ENCODE measurements at regions not wholly inside any gene's neighbourhood (a gene's known extent, or its start where the extent isn't known, plus 50 kb on each side); places are given as distances from the start of the nearest gene placed in this dataset.

DNA sequence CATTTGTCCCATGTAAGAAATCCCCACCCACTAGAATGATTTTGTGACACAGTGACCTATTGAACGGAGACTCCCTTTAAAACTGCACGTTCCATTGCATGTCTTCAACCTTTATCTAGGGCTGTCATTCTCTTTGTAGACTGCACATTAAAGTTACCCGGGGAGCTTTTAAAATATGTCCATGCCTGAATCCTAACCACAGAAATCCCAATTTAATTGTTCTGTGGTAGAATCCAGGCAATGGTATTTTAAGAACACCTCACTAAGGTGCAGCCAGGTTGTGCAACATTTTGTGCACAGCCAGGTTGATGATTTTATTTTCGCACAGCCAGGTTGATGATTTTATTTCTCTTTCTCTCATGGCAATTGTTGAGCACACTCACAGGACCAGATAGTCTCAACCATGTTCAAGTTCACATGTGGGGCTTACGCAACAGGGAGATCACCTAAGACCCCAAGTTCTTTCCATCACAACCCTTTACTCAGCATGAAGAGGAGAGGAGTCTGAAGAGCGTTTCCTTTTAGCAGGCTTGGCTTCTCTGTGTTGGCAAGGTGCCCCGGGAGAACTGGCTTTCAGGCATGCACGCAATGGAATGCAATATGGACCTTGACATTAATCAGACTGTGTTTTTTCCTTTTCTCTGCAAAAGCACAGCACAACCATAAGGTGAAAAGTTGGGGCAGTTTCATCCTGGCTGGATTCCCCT lies 467.3 kb upstream of the ETAA1 start:
- DNase-seq, result no peak
- no peak overlapping the region for H3K4me3 ChIP-seq
- no peak for TF ChIP-seq POLR2A (IDR thresholded peaks at IDR 0.05)
- TF ChIP-seq, protein P1, sequence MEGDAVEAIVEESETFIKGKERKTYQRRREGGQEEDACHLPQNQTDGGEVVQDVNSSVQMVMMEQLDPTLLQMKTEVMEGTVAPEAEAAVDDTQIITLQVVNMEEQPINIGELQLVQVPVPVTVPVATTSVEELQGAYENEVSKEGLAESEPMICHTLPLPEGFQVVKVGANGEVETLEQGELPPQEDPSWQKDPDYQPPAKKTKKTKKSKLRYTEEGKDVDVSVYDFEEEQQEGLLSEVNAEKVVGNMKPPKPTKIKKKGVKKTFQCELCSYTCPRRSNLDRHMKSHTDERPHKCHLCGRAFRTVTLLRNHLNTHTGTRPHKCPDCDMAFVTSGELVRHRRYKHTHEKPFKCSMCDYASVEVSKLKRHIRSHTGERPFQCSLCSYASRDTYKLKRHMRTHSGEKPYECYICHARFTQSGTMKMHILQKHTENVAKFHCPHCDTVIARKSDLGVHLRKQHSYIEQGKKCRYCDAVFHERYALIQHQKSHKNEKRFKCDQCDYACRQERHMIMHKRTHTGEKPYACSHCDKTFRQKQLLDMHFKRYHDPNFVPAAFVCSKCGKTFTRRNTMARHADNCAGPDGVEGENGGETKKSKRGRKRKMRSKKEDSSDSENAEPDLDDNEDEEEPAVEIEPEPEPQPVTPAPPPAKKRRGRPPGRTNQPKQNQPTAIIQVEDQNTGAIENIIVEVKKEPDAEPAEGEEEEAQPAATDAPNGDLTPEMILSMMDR (IDR thresholded peaks at IDR 0.05 in 4 of 5, conservative IDR thresholded peaks at IDR 0.05 in 1 of 5), result no peak
- H3K36me3 ChIP-seq, result no peaks in the 10 kb centered on the region
- no peaks in the 10 kb centered on the region for H3K9me3 ChIP-seq
- H3K27ac ChIP-seq, result no peak overlapping the region
- no peaks in the 10 kb centered on the region for H3K27me3 ChIP-seq
- intact Hi-C loops (cut with DNase I; ENCODE audit: low total_unique reads), result no loop called here
- no peak for ATAC-seq
- in situ Hi-C loops (cut with MboI; ENCODE audit: low sequenced_read_pairs in 4 of 4), result no loop called here
- H3K4me1 ChIP-seq, result no peaks in the 10 kb centered on the region

DNA sequence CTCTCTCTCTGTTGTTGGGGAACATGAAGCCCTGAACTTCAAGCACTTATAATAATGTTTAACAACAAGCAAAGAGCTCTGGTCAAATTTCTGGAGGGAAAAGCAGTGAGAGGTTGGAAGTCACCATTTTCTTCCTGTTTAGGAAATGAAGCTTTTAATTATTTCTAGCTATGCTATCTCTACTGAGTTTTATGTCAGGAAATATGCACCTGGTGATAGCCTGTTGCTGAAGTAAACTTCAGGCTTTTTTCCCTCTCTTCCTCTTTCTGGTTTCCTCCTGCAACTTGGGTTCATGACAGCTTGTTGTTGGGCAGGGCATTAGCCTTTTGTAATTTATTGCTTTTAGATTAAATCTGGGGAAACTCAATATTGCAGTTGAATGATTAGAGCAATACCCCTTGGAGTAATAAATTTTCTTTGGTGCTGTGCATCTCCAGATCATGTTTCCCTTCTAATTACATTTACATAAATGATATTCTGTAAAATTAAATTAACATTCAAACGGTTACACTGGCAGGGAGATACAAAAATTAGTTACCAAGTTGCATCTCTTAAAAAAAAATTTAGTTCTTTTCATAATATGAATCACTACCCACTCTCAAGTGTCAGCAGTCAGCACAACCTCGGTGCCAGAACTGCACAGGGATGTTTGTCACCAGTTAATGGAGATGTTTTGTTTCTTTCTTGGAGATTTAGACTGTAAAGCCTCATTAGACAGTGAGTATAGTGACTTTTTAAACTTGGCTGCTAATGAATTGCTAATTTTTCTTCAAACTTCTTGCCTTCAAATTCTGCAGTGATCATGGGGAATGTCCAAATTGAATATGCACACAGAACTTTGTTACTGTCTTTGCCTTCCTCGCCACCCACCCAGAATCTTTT lies 466.6 kb upstream of the ETAA1 start:
- ATAC-seq (no peak), DNase-seq (no peak)
- Histone ChIP-seq H3K27me3 (no peaks in the 10 kb centered on the region), H3K27ac (no peak overlapping the region), H3K4me1 (no peaks in the 10 kb centered on the region), H3K4me3 (no peak overlapping the region), H3K9me3 (no peaks in the 10 kb centered on the region), H3K36me3 (no peaks in the 10 kb centered on the region)
- intact Hi-C loops (cut with DNase I; ENCODE audit: low total_unique reads), result no loop called here
- no peak for TF ChIP-seq POLR2A (IDR thresholded peaks at IDR 0.05)
- TF ChIP-seq, protein P1 (IDR thresholded peaks at IDR 0.05 in 4 of 5, conservative IDR thresholded peaks at IDR 0.05 in 1 of 5), result no peak
- in situ Hi-C loops (cut with MboI; ENCODE audit: low sequenced_read_pairs in 4 of 4), result no loop called here

DNA sequence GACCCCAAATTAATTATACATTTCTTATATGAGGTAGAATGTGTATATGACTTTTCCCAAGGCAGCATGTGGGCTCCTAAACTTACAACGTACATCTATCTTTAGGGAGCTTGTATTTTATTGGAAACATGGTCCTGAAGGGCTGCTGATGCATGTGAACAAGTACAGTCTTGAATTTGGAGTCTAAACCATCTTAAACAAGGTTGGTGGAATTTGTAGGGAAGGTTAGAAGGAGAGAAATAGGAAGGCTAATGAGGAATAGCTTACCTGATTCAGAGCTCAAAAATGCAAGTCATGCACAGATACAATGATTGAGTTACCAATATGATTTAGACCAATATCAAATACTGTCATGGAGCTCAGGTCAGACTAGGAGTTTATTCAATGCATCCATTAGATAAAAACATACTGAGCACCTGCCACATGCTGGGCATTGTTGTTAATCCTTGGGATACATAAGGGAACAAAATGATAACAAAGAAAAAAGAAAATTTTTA lies 458.6 kb upstream of the ETAA1 start:
- Histone ChIP-seq H3K4me3 (no peak overlapping the region), H3K27ac (no peak overlapping the region), H3K27me3 (no peaks in the 10 kb centered on the region), H3K9me3 (no peaks in the 10 kb centered on the region), H3K36me3 (no peaks in the 10 kb centered on the region), H3K4me1 (no peaks in the 10 kb centered on the region)
- intact Hi-C loops (cut with DNase I; ENCODE audit: low total_unique reads), result no loop called here
- TF ChIP-seq POLR2A (IDR thresholded peaks at IDR 0.05), result no peak
- TF ChIP-seq, protein P1 (IDR thresholded peaks at IDR 0.05 in 4 of 5, conservative IDR thresholded peaks at IDR 0.05 in 1 of 5), result no peak
- ATAC-seq (no peak), DNase-seq (no peak)
- in situ Hi-C loops (cut with MboI; ENCODE audit: low sequenced_read_pairs in 4 of 4), result no loop called here

DNA sequence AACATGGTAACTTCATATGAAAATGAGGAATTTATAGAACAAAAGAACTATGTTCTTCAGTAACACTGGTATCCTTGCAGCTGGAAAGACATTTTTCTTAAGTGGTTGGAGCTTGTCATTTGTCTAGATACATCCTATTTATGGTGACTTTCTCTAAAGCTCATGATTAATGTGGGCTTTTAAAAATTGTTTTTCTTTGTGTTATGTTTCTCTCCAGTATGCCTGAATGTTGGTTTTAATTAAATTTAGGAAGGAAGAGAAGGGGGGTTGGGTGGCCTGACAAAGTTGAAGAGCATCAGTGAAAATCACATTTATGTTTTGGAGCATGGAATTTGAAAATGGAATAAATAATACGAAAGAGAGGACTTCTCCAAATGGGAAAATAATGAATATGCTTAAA lies 457.1 kb upstream of the ETAA1 start:
- TF ChIP-seq, protein P1 (IDR thresholded peaks at IDR 0.05 in 4 of 5, conservative IDR thresholded peaks at IDR 0.05 in 1 of 5), result no peak
- TF ChIP-seq POLR2A (IDR thresholded peaks at IDR 0.05), result no peak

More for the DNA sequence above, 457.1 kb upstream of the ETAA1 start:
- Histone ChIP-seq H3K27me3 (no peaks in the 10 kb centered on the region), H3K36me3 (no peaks in the 10 kb centered on the region), H3K4me1 (no peaks in the 10 kb centered on the region), H3K4me3 (no peak overlapping the region), H3K9me3 (no peaks in the 10 kb centered on the region), H3K27ac (no peak overlapping the region)
- no peak for DNase-seq
- intact Hi-C loops (cut with DNase I; ENCODE audit: low total_unique reads), result no loop called here
- in situ Hi-C loops (cut with MboI; ENCODE audit: low sequenced_read_pairs in 4 of 4), result no loop called here
- no peak for ATAC-seq
